Uterus (tissue), 3 donors: ENCODE measurements at regions not wholly inside any gene's neighbourhood (a gene's known extent, or its start where the extent isn't known, plus 50 kb on each side); places are given as distances from the start of the nearest gene placed in this dataset.

ENCODE experiments used
- DNase-seq, 2 donors: peaks; one replicate each; pipeline ENCODE4 v3.0.0-alpha.2; 2019 to 2020
- H3K27ac ChIP-seq, 2 donors: fragments of 200-600 bp; sonication (generic); 1 replicate in 1 of 2; 2 replicates in 1 of 2; pipeline ENCODE4 v1.5.1; 2016 to 2018
- H3K27me3 ChIP-seq, 2 donors: fragments of 200-600 bp; sonication (generic); one replicate each; pipeline ENCODE4 v1.5.1; 2018 to 2019; ENCODE audit warnings: control low read depth in 1 of 2
- H3K36me3 ChIP-seq, 2 donors: fragments of 200-600 bp; sonication (generic); one replicate each; pipeline ENCODE4 v1.5.1; 2019; ENCODE audit warnings: control low read depth in 1 of 2
- H3K4me1 ChIP-seq, 2 donors: fragments of 200-600 bp; sonication (generic); one replicate each; pipeline ENCODE4 v1.5.1; 2018 to 2019; ENCODE audit warnings: control low read depth in 1 of 2
- H3K4me3 ChIP-seq, 2 donors: fragments of 200-600 bp; sonication (generic); 1 replicate in 1 of 2; 2 replicates in 1 of 2; pipeline ENCODE4 v1.5.1; 2018 to 2019; ENCODE audit warnings: mild to moderate bottlenecking in 1 of 2
- H3K9me3 ChIP-seq, 2 donors: fragments of 200-600 bp; sonication (generic); one replicate each; pipeline ENCODE4 v1.5.1; 2019; ENCODE audit warnings: control low read depth in 1 of 2
- POLR2A ChIP-seq, 2 donors: fragments of 450-650 bp; IDR thresholded peaks; one replicate each; pipeline ENCODE4 v1.6.1; 2016; ENCODE audit warnings: antibody characterized with exemption in 2 of 2, mild to moderate bottlenecking in 1 of 2, moderate library complexity in 1 of 2
- intact Hi-C: fragments of 100-400 bp; cut with DNase I; formaldehyde crosslinking; loops from one replicate; pipeline ENCODE4 v1.15.1; 2023; ENCODE audit warnings: low total_unique reads
- TF ChIP-seq, protein P1 (sequence below), 4 experiments: fragments of 200-600 bp in 2 of 4; fragments of 450-650 bp in 2 of 4; sonication (generic) in 2 of 4; IDR thresholded peaks; one replicate each; pipeline ENCODE4 v1.5.1; 2016 to 2019; ENCODE audit warnings: antibody characterized with exemption in 4 of 4, mild to moderate bottlenecking in 2 of 4, moderate library complexity in 1 of 4
- donor health status: DM: yes; HTN: yes; CAD: no.

DNA sequence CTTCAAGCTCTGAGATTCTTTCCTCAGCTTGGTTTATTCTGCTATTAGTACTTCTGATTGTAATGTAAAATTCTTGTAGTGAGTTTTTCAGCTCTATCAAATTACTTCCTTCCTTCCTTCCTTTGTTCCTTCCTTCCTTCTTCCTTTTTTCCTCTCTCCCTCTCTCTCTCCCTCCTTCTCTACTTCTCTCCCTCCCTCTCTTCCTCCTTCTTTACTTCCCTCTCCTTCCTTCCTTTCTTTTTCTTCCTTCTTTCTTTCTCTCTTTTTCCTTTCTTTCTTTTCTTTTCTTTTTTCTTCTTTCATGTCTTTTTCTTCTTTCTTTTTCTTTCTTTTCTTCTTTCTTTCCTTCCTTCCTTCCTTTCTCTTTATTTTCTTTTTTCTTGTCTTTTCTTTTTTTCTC is 565.2 kb upstream of the STXBP6 start:
- H3K4me1 ChIP-seq: no peaks in the 10 kb centered on the region
- H3K9me3 ChIP-seq: no peaks in the 10 kb centered on the region
- H3K27ac ChIP-seq: no peak overlapping the region
- H3K4me3 ChIP-seq: no peak overlapping the region
- DNase-seq: no peak
- H3K36me3 ChIP-seq: no peaks in the 10 kb centered on the region
- TF ChIP-seq, protein P1, sequence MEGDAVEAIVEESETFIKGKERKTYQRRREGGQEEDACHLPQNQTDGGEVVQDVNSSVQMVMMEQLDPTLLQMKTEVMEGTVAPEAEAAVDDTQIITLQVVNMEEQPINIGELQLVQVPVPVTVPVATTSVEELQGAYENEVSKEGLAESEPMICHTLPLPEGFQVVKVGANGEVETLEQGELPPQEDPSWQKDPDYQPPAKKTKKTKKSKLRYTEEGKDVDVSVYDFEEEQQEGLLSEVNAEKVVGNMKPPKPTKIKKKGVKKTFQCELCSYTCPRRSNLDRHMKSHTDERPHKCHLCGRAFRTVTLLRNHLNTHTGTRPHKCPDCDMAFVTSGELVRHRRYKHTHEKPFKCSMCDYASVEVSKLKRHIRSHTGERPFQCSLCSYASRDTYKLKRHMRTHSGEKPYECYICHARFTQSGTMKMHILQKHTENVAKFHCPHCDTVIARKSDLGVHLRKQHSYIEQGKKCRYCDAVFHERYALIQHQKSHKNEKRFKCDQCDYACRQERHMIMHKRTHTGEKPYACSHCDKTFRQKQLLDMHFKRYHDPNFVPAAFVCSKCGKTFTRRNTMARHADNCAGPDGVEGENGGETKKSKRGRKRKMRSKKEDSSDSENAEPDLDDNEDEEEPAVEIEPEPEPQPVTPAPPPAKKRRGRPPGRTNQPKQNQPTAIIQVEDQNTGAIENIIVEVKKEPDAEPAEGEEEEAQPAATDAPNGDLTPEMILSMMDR (IDR thresholded peaks at IDR 0.05): no peak
- TF ChIP-seq POLR2A (IDR thresholded peaks at IDR 0.05): no peak
- intact Hi-C loops: no loop called here
- H3K27me3 ChIP-seq: no peaks in the 10 kb centered on the region

GRCh38 chr14:25607192-25607591 is 557.2 kb upstream of the STXBP6 start:
- no peak overlapping the region for H3K4me3 ChIP-seq
- H3K36me3 ChIP-seq: no peaks in the 10 kb centered on the region
- no peaks in the 10 kb centered on the region for H3K4me1 ChIP-seq
- no peaks in the 10 kb centered on the region for H3K27me3 ChIP-seq
- intact Hi-C loops: no loop called here
- no peak overlapping the region for H3K27ac ChIP-seq
- TF ChIP-seq, protein P1 (IDR thresholded peaks at IDR 0.05): no peak
- no peak for TF ChIP-seq POLR2A (IDR thresholded peaks at IDR 0.05)
- DNase-seq: no peak
- H3K9me3 ChIP-seq: no peaks in the 10 kb centered on the region

GRCh38 chr14:25602106-25602505 is 552.2 kb upstream of the STXBP6 start:
- Histone ChIP-seq H3K4me1 (no peaks in the 10 kb centered on the region), H3K27ac (no peak overlapping the region), H3K9me3 (no peaks in the 10 kb centered on the region), H3K36me3 (no peaks in the 10 kb centered on the region), H3K4me3 (no peak overlapping the region), H3K27me3 (no peaks in the 10 kb centered on the region)
- DNase-seq: no peak
- intact Hi-C loops: no loop called here
- TF ChIP-seq POLR2A (IDR thresholded peaks at IDR 0.05): no peak
- TF ChIP-seq, protein P1 (IDR thresholded peaks at IDR 0.05): no peak

- intact Hi-C loops: no loop called here
- DNase-seq: no peak
- Histone ChIP-seq H3K36me3 (no peaks in the 10 kb centered on the region), H3K4me1 (no peaks in the 10 kb centered on the region), H3K4me3 (no peak overlapping the region), H3K27me3 (no peaks in the 10 kb centered on the region), H3K27ac (no peak overlapping the region), H3K9me3 (no peaks in the 10 kb centered on the region)
- TF ChIP-seq POLR2A (IDR thresholded peaks at IDR 0.05): no peak
- TF ChIP-seq, protein P1 (IDR thresholded peaks at IDR 0.05): no peak
These were observed 538.8 kb upstream of the STXBP6 start for GRCh38 chr14:25588751-25589150.

- intact Hi-C loops: no loop called here
- H3K4me3 ChIP-seq: no peak overlapping the region
- H3K27me3 ChIP-seq: no peaks in the 10 kb centered on the region
- H3K36me3 ChIP-seq: no peaks in the 10 kb centered on the region
- no peak overlapping the region for H3K27ac ChIP-seq
- TF ChIP-seq POLR2A (IDR thresholded peaks at IDR 0.05): no peak
- TF ChIP-seq, protein P1 (IDR thresholded peaks at IDR 0.05): no peak
- DNase-seq: no peak
- no peaks in the 10 kb centered on the region for H3K4me1 ChIP-seq
- H3K9me3 ChIP-seq: no peaks in the 10 kb centered on the region
These were observed 524.8 kb upstream of the STXBP6 start for GRCh38 chr14:25574628-25575325.
